Cardiac muscle cell (in vitro differentiated cells and primary cell): ENCODE measurements at regions not wholly inside any gene's neighbourhood (a gene's known extent, or its start where the extent isn't known, plus 50 kb on each side); places are given as distances from the start of the nearest gene placed in this dataset.

Experiments
- DNase-seq, 2 donors: peaks; one replicate each; pipeline versions ENCODE4 v3.0.0 to v3.0.0-alpha.2; 2010 to 2017; ENCODE audit warnings: low read depth in 1 of 2, low spot score in 1 of 2
- H3K27ac ChIP-seq: fragments of 200-600 bp; sonication (generic); 2 replicates; pipeline ENCODE4 v1.5.1; 2016
- H3K27me3 ChIP-seq: fragments of 200-600 bp; sonication (generic); 2 replicates; pipeline ENCODE4 v1.6.0; 2016; ENCODE audit warnings: control low read depth
- H3K36me3 ChIP-seq: fragments of 200-600 bp; sonication (generic); 2 replicates; pipeline ENCODE4 v1.5.1; 2016; ENCODE audit warnings: control low read depth
- H3K4me1 ChIP-seq: fragments of 200-600 bp; sonication (generic); 2 replicates; pipeline ENCODE4 v1.8.1; 2017; ENCODE audit warnings: low read depth, mild to moderate bottlenecking, mixed run types
- H3K4me3 ChIP-seq: fragments of 200-600 bp; sonication (generic); 2 replicates; pipeline ENCODE4 v1.5.1; 2016; ENCODE audit warnings: mild to moderate bottlenecking
- H3K9me3 ChIP-seq: fragments of 200-600 bp; sonication (generic); 2 replicates; pipeline ENCODE4 v1.5.1; 2017; ENCODE audit warnings: low read depth, mild to moderate bottlenecking, control low read depth
- TF ChIP-seq, protein P1 (sequence below): IDR thresholded peaks from 2 replicates; pipeline ENCODE4 v1.5.1; 2012; ENCODE audit warnings: low read depth, mild to moderate bottlenecking, low read length

DNA sequence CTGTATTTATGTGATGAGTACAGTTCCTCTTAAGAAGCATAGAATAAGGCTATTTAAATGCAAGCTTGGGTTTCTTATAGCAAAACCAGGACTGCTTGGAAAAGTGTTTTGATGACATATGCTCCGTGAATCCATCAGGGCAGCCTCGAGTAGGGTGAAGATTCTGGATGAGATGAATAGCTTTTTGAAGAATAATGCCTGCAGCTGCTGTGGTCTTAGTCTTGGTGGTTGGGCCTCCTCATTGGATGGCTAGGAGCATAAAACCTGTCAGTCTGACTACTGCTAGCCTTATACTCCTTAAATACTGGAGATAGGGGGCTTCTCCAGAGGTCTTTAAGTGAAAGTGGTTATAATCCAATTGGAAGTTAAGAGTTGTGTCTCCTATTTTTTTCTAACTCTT, 704.3 kb downstream of the FGF9 start:
- H3K36me3 ChIP-seq, result no peaks in the 10 kb centered on the region
- no peaks in the 10 kb centered on the region for H3K27me3 ChIP-seq
- H3K27ac ChIP-seq, result no peak overlapping the region
- H3K9me3 ChIP-seq, result no peaks in the 10 kb centered on the region
- H3K4me3 ChIP-seq, result no peak overlapping the region
- no peaks in the 10 kb centered on the region for H3K4me1 ChIP-seq
- no peak for DNase-seq
- TF ChIP-seq, protein P1, sequence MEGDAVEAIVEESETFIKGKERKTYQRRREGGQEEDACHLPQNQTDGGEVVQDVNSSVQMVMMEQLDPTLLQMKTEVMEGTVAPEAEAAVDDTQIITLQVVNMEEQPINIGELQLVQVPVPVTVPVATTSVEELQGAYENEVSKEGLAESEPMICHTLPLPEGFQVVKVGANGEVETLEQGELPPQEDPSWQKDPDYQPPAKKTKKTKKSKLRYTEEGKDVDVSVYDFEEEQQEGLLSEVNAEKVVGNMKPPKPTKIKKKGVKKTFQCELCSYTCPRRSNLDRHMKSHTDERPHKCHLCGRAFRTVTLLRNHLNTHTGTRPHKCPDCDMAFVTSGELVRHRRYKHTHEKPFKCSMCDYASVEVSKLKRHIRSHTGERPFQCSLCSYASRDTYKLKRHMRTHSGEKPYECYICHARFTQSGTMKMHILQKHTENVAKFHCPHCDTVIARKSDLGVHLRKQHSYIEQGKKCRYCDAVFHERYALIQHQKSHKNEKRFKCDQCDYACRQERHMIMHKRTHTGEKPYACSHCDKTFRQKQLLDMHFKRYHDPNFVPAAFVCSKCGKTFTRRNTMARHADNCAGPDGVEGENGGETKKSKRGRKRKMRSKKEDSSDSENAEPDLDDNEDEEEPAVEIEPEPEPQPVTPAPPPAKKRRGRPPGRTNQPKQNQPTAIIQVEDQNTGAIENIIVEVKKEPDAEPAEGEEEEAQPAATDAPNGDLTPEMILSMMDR, result no peak

DNA sequence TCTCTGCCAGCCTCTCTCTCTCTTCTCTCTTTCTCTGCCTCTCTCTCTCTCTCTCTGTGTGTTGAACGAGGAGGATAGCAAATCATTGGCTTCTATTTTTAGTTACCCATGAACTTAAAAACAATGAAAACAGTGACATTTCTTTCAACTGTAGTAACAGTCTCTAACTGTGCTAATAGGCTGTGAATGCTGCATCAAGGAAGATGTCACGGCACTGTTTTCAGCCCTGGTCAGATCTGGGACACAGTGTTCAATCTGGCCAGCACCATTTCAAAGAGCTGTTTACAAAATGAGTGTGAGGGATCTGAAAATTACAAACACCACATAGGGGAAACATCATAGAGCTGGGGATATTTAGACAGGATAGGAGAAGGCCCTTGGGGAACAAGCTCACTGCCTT, 717.0 kb downstream of the FGF9 start:
- Histone ChIP-seq H3K4me3 (no peak overlapping the region), H3K4me1 (no peaks in the 10 kb centered on the region), H3K27ac (no peak overlapping the region), H3K9me3 (no peaks in the 10 kb centered on the region), H3K27me3 (no peaks in the 10 kb centered on the region), H3K36me3 (no peaks in the 10 kb centered on the region)
- TF ChIP-seq, protein P1, result no peak
- DNase-seq, result no peak

DNA sequence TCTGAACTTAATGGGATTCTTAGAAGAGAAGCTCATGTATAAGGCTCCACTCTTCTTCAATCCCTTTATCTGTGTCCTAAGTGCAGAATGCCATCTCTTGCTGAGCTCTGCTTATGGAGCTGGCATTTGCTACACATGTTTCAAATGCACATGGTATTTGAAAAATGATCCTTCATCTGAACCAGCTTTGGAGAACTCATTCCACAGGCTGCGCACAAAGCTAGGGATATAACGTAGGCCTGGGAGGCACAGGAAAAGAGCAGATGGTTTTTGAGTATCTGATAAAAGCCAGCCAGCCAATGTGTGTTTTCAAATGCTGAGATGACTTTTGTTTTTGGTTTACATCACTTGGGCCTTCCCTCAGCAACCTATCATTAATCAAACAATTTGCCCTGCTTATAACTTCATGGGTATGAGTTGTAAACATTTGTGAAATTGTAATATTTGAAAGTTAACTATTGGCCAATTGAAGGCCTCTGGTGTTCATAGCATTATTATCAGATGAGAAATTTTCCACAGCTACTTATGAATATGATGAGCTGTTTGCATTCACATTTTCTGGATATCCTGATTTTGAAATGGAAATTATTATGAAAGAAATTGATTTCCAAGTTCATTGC, 729.0 kb downstream of the FGF9 start:
- no peaks in the 10 kb centered on the region for H3K27me3 ChIP-seq
- DNase-seq, result no peak
- no peaks in the 10 kb centered on the region for H3K36me3 ChIP-seq
- no peaks in the 10 kb centered on the region for H3K9me3 ChIP-seq
- TF ChIP-seq, protein P1, result no peak
- H3K4me1 ChIP-seq, result peaks cover 2% of the 10 kb centered on the region
- no peak overlapping the region for H3K4me3 ChIP-seq
- H3K27ac ChIP-seq, result no peak overlapping the region

DNA sequence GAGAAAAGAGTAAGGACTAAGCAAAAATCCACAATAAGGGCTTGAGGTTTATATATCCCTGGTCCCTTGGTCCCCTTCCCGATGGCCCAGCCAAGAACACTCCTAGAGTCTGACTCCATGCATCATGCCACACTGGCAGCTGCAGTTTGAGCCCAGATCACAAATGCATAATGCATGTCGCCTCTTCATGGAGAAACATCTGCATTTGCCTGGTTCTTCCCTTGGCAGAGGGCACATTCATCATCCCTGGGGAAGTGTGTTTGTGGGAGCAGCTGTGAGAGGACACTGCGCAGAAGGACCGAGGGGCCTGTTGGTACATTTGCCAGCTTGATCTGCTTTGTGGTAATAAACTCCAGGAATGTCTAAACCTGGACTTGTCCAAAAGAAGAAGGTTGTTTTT, 731.8 kb downstream of the FGF9 start:
- TF ChIP-seq, protein P1, result no peak
- Histone ChIP-seq H3K4me3 (no peak overlapping the region), H3K27me3 (no peaks in the 10 kb centered on the region), H3K9me3 (no peaks in the 10 kb centered on the region), H3K36me3 (no peaks in the 10 kb centered on the region), H3K27ac (no peak overlapping the region), H3K4me1 (peaks cover 12% of the 10 kb centered on the region)
- DNase-seq, result no peak

DNA sequence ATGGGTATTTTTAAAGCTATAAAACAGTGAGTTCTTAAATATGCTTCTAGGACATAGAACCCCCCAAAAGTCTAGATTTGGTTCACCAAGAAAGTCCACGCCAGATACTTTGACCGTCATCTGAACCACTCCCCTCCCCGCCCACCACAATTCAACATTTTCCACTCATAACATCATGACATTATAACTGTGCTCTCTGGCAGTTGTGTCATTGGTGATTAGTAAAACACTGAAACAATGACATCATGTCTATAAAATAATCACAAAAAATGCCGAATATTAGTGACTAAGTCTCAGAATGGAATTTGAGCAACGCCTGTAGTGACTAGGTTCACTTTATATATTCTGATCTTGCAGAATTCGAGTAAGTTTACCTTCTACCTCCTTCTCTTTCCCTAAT, 732.3 kb downstream of the FGF9 start:
- Histone ChIP-seq H3K36me3 (no peaks in the 10 kb centered on the region), H3K27me3 (no peaks in the 10 kb centered on the region), H3K9me3 (no peaks in the 10 kb centered on the region), H3K4me1 (peaks cover 12% of the 10 kb centered on the region), H3K27ac (no peak overlapping the region), H3K4me3 (no peak overlapping the region)
- no peak for DNase-seq
- TF ChIP-seq, protein P1, result no peak
